Fibroblast of upper back skin (primary cell): ENCODE measurements at regions not wholly inside any gene's neighbourhood (a gene's known extent, or its start where the extent isn't known, plus 50 kb on each side); places are given as distances from the start of the nearest gene placed in this dataset.

ENCODE experiments used
- DNase-seq: peaks from one replicate; pipeline ENCODE4 v3.0.0-alpha.2; 2013

- no peak for DNase-seq
These were observed 174.9 kb downstream of the ETS2 start for GRCh38 chr21:38980416-38981313.

DNA sequence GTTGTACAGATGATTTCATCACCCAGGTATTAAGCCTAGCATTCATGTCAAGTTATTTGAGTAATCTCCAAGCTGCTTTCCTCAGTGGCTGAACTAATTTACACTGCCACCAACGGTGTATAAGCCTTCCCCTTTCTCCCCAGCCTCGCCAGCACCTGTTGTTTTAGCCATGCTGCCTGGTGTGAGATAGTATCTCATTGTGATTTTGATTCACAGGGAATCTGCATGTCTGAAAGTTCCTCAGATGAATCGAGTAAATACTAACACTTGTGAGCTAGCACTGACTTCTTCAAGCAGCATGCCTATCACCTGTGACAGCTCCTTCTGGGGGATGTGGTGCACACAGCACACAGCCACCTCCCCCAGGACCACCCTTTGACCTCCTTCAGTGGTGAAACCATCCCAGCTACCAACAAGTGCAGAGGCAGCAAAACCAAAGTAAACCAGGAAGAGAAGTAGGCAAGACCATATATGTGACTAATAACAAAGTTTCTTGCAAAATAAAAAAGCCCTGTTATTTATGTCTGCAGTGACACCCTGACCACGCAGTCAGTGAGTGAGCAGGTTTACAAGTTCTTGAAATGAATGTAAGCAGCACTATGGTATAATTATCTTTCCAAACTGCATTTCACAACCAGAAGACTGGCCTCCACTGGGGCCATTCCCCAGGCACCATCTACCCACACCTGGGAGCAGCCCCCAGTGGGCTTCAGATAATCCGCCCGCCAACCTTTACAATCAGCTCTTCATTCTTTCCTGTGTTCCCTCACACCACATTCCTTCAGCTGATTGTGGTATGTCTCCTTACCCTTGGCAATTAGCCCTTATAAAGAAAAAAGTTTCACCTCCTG, 173.8 kb downstream of the ETS2 start:
- peak; percentile 58 for DNase-seq

GRCh38 chr21:38976900-38977299, 171.2 kb downstream of the ETS2 start:
- no peak for DNase-seq

GRCh38 chr21:38973552-38973951, 167.8 kb downstream of the ETS2 start:
- DNase-seq, result no peak

GRCh38 chr21:38972078-38972477, 166.3 kb downstream of the ETS2 start:
- DNase-seq, result no peak

- no peak for DNase-seq
These were observed 165.0 kb downstream of the ETS2 start for GRCh38 chr21:38970765-38971164.

DNA sequence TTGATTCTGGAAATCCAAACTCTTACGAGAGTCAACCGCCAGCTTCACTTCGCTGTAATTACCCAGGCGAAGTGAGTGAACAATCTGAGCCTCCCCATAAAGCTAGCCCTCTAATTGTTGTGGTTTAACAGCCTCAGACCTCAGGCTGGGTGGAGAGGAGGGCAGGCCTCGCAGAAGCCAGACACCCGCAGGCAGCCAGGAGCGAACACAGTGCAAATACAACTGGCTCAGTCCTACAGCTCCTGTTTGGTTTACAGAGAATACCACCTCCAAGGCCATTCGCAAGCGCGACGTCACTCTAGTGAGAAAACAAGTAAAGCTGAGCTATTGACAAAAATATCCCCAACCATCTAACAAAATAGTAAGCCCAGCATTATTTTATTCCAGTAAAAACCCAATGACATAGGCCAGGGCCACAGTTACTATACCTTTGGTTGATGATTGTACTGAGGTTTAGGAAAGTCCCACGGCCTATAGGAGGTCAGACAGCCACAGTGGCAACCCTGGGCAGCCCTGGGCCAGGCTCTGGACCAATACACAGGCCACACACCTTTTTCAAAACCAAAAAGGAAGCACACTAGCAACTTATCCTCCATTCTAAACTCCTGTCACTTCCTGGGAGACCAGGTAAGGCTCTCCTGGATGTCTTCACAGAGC, 163.3 kb downstream of the ETS2 start:
- DNase-seq, result no peak

DNA sequence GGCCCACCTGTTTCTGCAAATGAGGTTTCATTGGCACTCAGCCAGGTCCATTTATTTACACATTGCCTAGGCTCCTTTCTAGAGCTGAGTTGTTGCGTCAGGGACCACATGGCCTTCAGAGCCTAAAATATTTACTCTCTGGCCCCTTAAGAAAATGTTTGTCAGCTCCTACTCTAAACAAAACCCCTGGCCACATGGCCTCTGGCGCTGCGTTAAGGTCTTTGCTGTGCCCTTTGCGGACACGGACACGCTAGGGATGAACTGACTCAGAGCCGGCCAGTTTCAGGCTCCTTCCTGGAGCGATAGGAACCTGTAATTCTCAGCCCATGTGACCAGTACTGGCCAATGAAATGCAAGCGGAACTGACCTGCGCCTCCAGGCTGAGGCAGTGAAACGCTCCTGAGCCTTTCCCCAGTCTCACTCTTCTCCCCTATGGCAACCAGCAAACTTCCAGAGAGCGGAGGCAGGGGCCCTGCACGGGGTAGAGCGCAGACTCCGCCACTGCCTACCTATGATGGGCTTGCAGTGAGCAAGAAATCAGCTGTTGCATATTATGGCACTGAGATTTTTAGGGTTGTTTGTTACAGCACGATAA, 160.3 kb downstream of the ETS2 start:
- DNase-seq, result no peak

GRCh38 chr21:38965241-38965640, 159.5 kb downstream of the ETS2 start:
- peak; percentile 64 for DNase-seq

- no peak for DNase-seq
These were observed 157.3 kb downstream of the ETS2 start for GRCh38 chr21:38963006-38963405.

DNA sequence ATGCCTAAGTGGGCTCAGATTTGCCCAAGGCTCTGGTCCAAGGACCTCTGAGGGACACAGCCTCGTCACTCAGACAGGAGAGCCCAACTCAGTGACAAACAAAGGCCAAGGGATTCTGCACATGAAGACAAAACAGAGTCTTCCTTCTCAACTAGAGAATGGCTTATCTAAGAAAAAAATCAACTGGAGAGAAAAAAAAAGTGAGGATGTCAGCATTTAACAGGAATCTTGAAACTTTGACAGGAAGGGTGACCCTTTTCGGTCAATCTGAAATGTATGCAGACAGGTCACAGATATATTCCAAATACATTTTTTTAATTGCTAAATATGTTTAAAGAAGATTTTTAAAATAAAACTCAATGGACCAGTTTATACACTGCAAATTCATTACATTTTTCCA, 154.5 kb downstream of the ETS2 start:
- no peak for DNase-seq

- no peak for DNase-seq
These were observed 153.9 kb downstream of the ETS2 start for GRCh38 chr21:38959692-38960061.

- peak; percentile 85 for DNase-seq
These were observed 153.4 kb downstream of the ETS2 start for GRCh38 chr21:38958940-38959691.

GRCh38 chr21:38958323-38958705, 152.6 kb downstream of the ETS2 start:
- no peak for DNase-seq

GRCh38 chr21:38957575-38958322, 152.0 kb downstream of the ETS2 start:
- no peak for DNase-seq

DNA sequence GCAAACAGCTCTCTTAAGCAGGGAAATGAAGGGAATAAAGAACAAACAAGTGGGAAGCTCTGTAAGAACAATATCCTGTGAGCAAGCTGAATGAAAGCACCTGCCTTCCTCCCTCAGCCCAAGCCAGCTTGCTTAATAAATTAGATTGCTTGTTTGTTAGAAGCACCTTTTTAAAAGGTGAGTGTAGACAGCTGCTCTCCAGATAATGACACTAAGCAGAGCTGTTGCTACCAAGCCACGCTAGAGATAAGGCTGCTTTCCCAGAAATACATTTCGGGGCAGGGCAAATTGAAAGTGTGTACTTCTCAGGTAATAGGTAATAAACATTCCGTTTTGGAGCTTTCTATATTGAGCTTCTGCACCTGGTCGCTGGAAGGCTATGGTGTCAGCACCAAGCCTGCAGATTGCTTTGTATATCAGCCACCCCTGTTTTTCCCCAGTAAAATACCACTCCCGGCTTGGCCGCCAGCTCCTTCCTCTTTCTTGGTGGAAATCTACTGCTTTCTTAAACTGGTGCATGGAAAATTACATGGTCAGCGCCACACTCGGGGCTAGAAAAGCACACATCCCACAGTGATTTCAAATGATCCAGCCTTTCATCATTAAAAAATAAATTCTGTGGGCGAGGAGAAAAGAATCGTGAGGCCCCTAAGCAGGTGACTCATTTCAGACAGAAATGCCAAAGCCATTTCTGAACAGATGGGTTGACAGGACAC, 151.3 kb downstream of the ETS2 start:
- peak; percentile 40 for DNase-seq

DNA sequence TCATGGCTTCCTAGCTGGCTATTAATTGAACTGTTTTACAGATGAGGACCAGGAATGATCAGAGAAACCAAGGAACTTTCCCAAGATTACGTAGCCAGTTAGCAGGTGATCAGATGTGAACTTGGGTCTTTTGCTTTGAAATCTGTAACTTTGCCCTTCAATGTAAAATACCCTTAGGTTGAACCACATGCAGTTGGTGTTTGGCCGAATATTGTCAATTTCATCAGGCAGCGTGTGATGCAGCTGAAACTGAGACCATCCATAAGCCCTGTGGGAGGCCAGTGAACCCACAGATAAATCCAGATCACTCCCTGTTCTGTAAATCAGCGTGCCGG, 150.8 kb downstream of the ETS2 start:
- no peak for DNase-seq

DNA sequence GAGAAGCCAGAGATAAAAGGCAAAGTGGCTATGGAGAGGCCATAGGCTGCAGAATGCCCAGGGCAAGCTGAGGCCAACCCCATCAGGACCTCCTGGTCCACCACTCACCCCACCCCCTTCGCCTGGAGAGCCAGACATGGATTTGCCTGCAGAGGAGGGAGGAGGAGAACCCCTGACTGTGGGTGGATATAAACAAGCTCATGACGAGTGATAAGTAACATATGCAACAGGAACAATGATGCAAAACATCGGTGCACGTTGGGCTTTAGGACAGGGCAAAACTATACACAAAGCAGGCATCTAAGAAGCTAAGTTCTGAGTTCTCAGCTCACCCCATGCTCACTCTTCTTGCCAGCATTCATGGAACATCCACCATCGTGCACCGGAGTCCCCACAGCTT, 150.3 kb downstream of the ETS2 start:
- DNase-seq, result no peak

GRCh38 chr21:38955495-38955894, 149.8 kb downstream of the ETS2 start:
- peak; percentile 35 for DNase-seq

DNA sequence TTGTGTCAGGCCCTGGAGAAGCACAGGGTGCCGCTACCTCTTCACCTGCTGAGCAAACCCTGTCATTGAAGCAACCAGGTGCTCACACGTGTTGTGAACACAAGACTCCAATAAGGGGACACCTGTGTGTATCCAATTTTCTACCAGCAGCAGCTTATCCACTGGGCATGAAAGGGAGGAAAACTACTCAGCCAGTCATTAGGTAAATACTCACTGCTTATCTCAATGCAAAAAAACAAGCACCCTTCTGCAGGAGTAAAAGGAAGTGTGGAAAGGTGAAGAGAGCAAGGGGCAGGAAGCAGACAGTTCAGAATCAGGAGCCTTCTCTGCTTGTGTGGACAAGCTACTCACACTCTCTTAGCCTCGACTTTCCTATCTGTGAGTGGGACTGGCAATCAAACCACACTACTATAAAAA, 148.9 kb downstream of the ETS2 start:
- DNase-seq, result no peak

GRCh38 chr21:38953516-38953915, 147.8 kb downstream of the ETS2 start:
- no peak for DNase-seq
